Pulmonary artery endothelial cell (primary cell): ENCODE measurements at regions not wholly inside any gene's neighbourhood (a gene's known extent, or its start where the extent isn't known, plus 50 kb on each side); places are given as distances from the start of the nearest gene placed in this dataset.
"Not testable (repeated sequence)": the region's sequence is repeated elsewhere in the genome, so short reads cannot be mapped to it uniquely, and the experiment has no call there.

ENCODE experiments used
- DNase-seq: peaks from one replicate; pipeline ENCODE4 v3.0.0-alpha.2; 2011; ENCODE audit warnings: low read depth, low spot score

DNA sequence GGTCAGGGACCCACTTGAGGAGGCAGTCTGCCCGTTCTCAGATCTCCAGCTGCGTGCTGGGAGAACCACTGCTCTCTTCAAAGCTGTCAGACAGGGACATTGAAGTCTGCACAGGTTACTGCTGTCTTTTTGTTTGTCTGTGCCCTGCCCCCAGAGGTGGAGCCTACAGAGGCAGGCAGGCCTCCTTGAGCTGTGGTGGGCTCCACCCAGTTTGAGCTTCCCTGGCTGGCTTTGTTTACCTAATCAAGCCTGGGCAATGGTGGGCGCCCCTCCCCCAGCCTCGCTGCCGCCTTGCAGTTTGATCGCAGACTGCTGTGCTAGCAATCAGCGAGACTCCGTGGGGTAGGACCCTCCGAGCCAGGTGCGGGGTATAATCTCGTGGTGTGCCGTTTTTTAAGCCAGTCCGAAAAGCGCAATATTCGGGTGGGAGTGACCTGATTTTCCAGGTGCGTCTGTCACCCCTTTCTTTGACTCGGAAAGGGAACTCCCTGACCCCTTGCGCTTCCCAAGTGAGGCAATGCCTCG, 375.4 kb downstream of the HTR1B start:
- not testable (repeated sequence) for DNase-seq

DNA sequence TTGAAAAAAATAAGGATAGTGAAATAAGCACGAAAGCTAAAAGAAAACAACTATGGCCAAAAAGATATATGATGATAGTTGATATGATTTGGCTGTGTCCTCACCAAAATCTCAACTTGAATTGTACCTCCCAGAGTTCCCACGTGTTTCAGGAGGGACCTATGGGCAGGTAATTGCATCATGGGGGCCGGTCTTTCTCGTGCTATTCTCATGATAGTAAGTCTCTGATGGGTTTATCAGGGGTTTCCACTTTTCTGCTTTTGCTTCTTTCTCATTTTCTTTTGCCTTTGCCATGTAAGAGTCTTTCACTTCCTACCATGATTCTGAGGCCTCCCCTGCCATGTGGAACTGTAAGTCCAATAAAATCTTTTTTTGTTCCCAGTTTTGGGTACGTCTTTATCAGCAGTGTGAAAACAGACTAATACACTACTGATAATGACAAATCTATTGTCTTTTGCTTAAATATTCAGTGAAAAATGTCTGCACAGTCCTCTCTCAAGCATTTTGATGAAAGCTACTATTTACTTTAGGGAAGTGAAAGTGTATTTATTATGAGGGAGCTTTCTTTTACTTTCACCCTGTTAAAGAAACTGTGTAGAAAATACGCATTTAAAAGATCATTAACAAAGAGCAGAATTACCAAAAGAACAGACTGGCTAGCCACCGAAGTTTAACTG, 389.1 kb downstream of the HTR1B start:
- DNase-seq, result no peak

DNA sequence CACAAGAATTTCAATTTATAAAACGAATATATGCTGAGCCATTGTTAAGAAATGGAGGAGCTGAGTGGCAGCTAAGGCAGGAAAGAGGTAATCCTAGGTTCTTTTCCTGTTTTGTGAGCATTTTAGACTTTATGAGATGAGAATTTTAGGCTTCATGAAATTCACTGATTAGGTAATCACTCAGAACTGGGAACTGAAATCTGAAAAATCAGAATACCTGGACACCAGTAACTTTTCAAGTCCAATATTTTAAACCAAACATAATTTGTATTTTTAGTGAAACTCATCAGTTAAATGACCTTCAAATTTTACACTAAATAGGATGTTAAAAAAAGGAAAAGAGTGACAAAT, 389.9 kb downstream of the HTR1B start:
- no peak for DNase-seq

DNA sequence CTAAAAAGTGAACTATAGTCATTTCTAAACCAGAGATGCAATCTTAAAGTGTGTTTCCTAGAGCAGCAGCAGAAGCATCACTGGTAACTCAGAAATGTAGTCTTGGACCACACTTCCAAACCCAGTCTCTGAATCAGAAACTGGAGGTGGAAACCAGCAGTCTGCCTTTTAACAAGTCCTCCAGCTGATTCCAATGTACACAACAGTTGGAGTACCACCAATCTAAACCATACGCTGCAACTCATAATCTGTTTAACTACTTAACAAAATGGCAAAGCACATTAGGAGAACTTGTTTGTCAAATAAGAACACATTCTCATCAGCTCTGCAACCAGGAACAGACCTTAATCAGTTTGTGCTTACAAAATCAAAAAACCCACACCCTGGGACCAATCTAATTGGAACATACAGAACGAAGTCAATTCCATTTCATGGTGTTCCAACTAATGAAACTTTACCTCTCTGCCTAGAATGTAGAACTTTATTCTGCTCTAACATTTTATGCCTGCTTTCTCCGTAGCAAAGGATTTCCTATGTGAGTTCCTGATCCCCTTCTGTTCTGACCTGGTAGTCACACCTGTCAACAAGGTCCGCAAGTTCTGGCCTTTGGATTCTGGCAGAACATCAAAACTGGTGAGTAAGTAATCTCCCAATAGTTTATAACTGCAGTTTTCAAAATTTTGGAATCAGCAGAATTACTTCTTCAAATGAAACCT, 390.4 kb downstream of the HTR1B start:
- no peak for DNase-seq

DNA sequence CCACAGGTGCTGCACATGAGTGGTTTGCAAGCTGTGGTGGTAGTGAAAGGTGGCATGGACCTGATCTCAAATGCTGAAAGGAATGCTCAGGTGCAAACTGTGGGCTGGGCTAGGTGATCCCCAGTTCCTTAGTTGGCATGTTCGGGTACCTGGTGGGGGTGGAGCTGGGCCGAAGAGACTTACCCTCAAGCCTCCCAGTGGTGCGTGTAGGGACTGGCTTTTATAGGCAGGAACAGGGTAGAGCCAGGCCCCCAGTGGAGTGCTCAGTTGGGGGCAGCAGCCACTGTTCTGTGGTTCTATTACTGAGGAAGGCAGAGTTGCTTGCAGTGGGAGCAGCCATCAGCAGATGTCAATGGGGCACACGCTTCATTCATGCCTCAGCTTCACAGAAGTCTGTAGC, 399.8 kb downstream of the HTR1B start:
- DNase-seq, result no peak

DNA sequence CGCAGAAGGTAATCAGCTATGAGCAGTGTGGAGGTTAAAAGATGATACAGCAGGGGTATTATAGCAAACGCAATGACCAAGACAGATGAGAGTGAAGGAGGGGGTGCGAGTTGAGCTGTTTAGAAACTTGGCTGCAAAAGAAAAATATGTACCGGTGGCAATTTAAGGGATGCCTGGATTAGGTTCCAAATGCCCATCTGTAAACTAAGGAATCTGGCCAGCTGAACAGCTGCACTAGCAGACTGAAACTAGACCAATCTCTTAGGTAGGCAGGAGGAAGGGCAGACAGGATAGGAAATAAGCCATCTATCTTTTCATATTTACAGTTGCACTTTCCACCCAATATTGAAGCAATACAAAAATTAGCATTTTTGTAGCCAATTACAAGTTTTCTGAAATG, 407.6 kb downstream of the HTR1B start:
- no peak for DNase-seq

DNA sequence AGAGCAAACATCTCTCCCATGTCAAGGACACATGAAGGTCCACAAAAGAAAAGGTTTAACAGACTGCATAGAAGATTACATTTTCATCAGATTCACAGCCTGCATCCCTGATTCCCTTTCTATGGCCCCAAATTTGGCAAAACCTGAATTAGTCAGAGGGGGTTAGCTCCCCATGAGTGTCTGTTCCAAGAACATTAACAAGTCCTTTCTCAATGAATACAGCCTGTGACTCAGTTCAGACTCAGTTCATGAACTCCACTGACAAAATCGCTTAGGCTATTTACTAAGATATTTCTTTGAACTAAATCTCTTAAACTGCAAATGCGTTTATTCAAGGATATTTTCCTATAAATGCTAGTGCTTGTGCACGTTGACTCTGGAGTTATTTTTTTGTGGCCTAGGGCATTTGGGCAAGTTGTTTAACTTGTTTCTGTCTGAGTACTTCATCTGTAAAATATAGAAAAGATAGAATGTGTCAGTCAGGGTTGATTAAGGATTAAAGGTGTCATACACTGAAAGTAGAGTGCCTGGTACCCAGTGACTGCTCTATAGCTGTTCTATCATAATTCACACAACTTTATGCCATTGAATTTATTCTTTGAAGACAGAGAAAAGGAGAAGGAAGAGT, 422.6 kb downstream of the HTR1B start:
- no peak for DNase-seq

DNA sequence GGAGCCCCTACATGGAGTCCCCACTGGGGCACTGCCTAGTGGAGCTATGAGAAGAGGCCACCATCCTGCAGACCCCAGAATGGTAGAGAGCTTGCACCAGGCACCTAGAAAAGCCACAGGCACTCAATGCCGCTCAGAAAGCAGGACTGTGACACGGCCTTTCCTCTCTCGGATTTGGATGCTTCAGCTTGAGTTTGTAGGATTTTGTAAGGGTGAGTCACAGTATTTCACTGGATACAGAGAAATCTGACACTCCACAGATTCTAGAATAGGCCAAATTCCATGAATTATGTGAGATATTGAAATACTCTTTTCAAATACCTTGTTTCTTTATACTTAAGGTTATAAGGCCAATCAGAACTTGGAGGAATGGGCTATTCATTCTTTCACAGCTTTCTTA, 424.5 kb downstream of the HTR1B start:
- DNase-seq, result no peak

DNA sequence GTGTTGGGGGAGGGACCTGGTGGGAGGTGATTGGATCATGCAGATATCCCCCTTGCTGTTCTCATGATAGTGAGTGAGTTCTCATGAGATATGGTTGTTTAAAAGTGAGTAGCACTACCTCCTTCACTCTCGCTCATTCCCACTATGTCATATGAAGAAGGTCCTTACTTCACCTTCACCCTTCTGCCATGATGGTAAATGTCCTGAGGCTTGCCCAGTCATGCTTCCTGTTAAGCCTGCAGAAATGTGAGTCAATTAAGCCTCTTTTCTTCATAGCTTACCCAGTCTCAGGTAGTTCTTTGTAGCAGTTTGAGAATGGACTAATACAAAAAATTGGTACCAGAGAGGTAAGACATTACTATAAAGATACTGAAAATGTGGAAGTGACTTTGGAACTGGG, 425.9 kb downstream of the HTR1B start:
- no peak for DNase-seq

DNA sequence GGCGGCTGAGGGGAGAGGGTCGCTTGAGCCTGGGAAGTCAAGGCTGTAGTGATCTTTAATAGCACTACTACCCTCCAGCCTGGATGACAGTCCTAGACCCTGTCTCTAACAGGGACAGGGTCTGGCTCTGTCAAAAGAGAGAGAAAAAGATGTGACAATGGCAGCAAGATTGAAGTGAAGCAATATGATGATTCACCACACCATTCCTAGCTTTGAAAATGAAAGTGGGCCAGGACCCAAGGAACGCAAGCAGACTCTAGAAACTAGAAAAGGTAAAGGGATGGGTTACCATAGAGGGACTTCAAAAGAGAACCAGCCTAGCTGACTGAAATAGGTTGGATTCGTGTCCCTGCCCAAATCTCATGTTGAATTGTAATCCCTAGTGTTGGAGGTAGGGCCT, 426.9 kb downstream of the HTR1B start:
- DNase-seq, result no peak

DNA sequence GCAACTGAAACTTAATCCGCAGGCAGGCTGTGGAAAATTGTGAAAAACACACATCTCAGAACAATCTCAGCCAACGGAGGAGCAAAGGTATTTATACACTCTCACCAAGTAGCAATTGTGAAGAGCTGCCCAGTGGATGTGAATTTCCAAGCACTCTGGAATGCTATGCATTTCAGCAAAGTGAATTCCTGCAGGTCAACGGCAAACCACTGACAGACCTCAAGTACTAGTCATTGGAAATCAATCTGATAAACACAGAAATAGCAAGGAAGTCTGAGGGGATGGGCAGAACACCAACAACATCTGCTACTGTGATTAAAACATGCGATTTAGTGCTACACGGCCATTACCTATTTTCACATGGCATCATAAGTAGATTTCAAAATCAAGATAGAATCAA, 429.1 kb downstream of the HTR1B start:
- no peak for DNase-seq

DNA sequence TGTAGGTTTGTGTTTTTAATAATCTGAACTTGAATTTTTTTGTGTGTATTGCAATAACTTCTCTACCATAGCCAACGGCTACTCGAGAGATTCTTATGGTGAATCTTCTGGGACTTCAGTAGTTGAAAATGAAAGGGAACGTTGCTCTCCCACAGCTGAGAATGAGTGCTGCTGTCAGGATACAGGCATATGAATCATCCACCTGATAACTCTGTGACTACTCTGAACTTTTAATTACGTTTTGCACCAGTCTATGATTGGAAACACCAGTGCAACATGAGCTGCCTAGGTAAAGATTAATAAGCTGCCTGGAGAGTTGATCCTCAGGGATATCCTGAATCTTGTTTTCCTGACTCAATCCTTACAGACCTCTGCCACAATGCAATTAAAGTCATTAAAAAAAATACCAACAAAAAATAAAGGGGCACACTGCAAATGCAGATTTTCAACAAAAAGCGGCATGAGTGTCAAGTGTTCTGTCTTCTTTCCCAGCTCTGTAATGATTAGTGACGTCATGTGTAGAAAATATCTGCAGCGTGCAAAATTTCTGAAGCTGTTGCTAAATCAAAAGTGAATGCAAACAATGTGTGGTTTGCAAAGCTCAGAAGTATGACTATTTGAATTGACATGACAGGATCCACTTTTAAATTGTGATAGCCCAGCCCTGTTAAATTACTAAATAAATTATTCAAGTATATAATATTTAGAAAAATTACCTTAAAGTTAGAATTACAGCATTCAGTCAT, 432.2 kb downstream of the HTR1B start:
- DNase-seq, result no peak

DNA sequence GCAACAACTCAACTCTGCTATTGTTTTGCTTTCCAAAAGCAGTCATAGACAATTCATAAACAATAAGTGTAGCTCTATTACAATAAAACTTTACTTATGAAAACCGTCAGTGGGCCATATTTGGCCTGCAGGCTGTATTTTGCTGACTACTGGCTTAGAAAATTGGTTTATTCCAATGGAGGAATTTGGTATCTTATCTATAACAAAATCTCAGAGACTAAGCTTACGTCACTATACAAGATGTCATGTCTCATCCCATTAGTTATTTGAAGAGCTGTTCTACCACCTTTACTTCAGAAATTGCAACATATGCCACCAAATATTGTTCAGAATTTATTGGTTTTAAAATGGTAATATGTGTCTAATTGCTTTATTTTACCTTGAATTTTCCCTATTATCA, 436.9 kb downstream of the HTR1B start:
- DNase-seq, result no peak

DNA sequence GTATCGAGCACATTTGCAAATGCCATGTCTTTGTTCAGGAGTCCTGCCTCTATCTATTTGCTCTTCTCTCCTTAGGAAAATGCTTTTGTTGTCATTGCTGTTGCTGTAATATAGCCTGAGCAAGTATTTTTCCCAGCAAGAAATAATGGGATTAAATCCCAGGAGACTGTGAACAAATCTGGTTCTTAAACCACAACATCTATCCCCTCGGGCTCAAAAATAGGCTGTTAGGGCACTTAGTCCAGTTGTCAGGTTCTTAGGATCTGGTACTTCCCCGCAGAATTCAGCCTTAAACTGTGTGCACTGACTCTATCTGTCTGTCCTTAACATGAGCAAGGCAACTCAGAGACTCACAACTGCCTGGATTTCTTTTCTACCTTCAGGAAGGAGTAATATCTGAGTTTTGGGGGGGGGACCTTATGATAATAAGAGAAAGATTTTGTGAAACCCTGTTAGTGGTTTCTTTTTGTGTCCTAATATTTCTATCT, 437.5 kb downstream of the HTR1B start:
- DNase-seq, result no peak

DNA sequence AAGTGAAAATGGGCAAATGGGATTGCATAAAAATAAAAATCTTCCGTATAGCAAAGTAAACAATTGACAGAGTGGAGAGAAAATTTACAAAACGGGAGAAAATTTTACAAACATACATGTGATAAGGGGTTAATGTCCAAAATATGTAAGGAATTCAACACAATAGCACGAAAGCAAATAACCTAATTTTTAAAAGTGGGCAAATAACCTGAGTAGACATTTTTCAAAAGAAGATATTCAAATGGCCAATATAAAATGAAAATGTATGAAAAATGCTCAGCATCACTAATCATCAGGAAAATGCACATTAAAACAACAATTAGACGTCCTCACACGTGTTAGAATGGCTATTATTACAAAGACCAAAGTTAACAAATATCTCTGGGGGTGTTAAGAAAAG, 441.5 kb downstream of the HTR1B start:
- DNase-seq, result no peak

DNA sequence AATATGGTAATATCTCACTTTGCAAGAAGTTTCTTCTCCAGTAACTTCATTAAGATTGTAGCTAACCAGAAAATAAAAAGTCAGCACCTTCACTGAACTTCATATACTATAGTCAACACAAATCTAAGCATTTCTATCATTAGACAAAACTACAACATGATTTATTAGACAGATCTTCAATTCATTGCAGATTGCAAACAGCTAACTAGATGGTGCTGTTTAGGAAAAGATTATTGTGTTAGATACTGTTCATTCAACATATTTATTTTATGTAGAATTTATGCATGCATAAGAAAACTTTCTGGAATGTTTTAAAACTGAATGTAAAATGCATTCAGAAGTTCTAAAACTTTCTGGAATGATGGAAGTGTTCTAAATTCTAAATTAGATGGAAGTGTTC, 442.1 kb downstream of the HTR1B start:
- DNase-seq, result no peak

DNA sequence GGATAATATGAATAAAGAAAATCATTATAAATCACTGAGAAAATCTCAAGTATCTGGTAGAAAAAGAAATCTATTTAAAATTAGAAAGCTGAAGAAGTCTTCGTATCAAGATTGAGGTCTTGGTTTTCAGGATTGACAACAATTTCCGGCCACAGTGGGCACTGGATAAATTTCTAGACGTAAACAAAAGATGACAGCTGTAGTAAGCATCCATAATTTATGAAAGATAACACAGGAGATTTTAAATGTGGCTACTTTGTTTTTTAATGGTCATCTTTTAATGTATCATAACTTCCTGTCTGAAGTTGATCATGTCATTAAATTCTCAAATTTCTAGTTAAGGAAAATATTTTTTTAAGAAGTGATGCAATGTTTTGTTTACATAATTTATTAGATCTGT, 444.2 kb downstream of the HTR1B start:
- DNase-seq, result no peak

DNA sequence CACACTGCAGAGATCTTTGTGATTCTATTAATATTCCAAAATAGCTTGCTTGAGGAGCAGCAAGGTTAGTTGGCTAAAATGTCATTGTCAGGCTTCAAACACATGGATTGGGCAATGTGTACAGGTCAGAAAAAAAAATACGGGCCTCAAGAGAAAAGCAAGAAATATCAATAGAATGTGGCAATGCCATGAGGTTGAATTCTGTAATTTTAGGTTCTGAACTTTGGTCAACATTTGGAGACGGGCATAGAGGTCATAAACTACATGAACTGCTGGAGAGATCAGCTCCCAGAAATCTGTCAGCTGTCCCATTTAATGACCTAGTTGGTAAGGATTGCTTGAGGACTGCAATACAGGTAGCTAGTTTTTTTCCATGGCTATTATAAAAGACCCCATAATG, 445.8 kb downstream of the HTR1B start:
- no peak for DNase-seq

DNA sequence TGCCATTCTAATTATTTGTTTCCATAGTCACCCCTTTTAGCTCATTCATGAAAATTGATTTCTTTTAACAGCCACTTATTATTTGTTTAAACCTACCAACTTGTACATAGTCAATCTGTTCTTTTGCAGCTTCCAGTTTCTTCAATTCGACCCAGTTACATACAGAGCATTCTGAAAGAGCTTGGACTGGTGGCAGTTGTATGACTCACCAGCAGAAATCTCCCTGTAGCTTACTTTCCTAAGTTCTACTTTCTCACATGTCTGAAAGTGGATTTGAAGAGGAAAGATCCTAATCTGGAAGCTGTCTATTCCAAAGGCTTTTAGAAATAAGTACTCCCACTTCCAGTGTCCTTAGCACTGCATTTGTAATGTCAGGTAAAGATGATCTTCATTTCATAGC, 447.9 kb downstream of the HTR1B start:
- no peak for DNase-seq

DNA sequence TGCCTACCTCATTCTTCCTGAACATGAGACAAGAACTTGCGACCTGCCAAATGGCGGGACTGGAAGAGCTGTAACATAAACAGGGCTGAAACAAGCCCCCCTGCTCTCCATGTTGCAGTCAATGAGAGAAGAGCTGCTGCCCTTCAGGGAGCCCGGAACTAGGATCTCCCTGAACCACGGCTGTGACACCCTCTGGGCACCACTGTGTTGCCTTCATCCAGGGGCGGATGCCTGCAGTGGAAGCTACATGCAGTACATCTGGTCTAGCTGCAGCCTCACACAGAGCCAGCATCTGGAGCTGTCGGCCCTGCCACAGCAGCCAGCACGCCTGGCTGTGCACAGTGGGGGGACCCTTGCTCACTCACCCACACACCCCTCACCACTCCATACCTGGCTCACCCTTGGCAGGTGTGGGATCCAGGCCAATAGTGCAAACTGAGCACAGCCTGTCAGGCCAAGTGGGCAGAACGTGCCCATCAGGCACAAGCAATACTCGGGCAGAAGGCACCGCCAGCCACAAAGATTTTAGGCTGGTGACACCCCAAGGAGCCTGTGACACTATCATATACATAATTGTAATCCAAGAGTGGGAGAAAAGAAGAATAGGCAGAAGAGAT, 451.3 kb downstream of the HTR1B start:
- DNase-seq, result no peak

DNA sequence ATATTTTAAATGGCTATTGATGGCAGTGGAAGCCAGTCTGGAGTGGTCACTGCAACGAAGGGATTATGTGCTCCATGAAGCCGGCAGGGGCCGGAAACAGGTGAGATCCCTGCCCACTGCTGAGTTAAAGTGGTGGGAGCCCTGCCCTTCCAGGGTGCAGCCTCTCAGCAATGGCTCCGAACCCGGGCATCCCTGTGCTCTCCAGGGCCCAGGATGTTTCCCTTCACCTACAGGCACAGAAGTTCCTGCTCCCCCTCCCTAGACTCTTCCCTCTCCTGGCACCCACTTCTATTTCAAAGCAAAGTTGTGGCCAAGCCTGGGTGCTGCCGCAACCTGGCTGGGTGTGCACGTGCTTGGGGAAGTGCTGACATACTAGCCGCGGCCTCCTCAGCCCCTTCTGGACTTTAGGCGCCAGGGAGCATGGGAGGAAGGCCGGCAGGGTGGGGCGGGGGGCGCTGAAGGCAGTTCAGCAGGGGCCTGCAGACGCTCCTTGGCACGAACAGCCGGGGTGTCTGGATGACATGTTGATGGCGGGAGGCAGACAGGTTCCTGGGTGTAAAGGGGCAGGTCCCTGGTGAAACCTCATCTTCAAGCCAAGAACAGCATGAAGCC, 452.3 kb downstream of the HTR1B start:
- no peak for DNase-seq
